ENCODE measurements at regions not wholly inside any gene's neighbourhood (a gene's known extent, or its start where the extent isn't known, plus 50 kb on each side); places are given as distances from the start of the nearest gene placed in this dataset.
"Not testable (repeated sequence)": the region's sequence is repeated elsewhere in the genome, so short reads cannot be mapped to it uniquely, and the experiment has no call there.

GRCh38 chr6:40135491-40136072 is 201.3 kb upstream of the MOCS1 start:
- DNase-seq = no peak
- Mint-ChIP-seq H3K27me3 (no peaks in the 10 kb centered on the region), H3K4me3 (no peak overlapping the region), H3K4me1 (no peaks in the 10 kb centered on the region), H3K36me3 (ENCODE audit: low read depth) (no peaks in the 10 kb centered on the region), H3K27ac (no peak overlapping the region)
- no peaks in the 10 kb centered on the region for H3K9me3 ChIP-seq (ENCODE audit: control insufficient read depth, low read length, poor library complexity, severe bottlenecking)
- no peak for ATAC-seq

GRCh38 chr6:40133981-40134380 is 199.7 kb upstream of the MOCS1 start:
- not testable (repeated sequence) for H3K27ac Mint-ChIP-seq; H3K9me3 ChIP-seq (ENCODE audit: control insufficient read depth, low read length, poor library complexity, severe bottlenecking); ATAC-seq; DNase-seq; H3K4me3 Mint-ChIP-seq; H3K4me1 Mint-ChIP-seq; H3K36me3 Mint-ChIP-seq (ENCODE audit: low read depth); H3K27me3 Mint-ChIP-seq

- no peak overlapping the region for H3K27ac Mint-ChIP-seq
- no peaks in the 10 kb centered on the region for H3K9me3 ChIP-seq (ENCODE audit: control insufficient read depth, low read length, poor library complexity, severe bottlenecking)
- DNase-seq (no peak), ATAC-seq (no peak)
- H3K27me3 Mint-ChIP-seq = no peaks in the 10 kb centered on the region
- H3K4me3 Mint-ChIP-seq = no peak overlapping the region
- no peaks in the 10 kb centered on the region for H3K36me3 Mint-ChIP-seq (ENCODE audit: low read depth)
- H3K4me1 Mint-ChIP-seq = no peaks in the 10 kb centered on the region
Measured at GRCh38 chr6:40131675-40132074, 197.4 kb upstream of the MOCS1 start.

- H3K36me3 Mint-ChIP-seq (ENCODE audit: low read depth) = no peaks in the 10 kb centered on the region
- no peak for DNase-seq
- peaks cover 6% of the 10 kb centered on the region for H3K27me3 Mint-ChIP-seq
- no peaks in the 10 kb centered on the region for H3K4me1 Mint-ChIP-seq
- H3K4me3 Mint-ChIP-seq = no peak overlapping the region
- no peak for ATAC-seq
- no peak overlapping the region for H3K27ac Mint-ChIP-seq
- H3K9me3 ChIP-seq (ENCODE audit: control insufficient read depth, low read length, poor library complexity, severe bottlenecking) = no peaks in the 10 kb centered on the region
Measured at GRCh38 chr6:40128127-40128526, 193.9 kb upstream of the MOCS1 start.

GRCh38 chr6:40125680-40126394 is 191.6 kb upstream of the MOCS1 start:
- Mint-ChIP-seq H3K27ac (no peak overlapping the region), H3K4me3 (no peak overlapping the region), H3K36me3 (ENCODE audit: low read depth) (no peaks in the 10 kb centered on the region), H3K27me3 (peaks cover 6% of the 10 kb centered on the region), H3K4me1 (no peaks in the 10 kb centered on the region)
- no peaks in the 10 kb centered on the region for H3K9me3 ChIP-seq (ENCODE audit: control insufficient read depth, low read length, poor library complexity, severe bottlenecking)
- DNase-seq = no peak
- no peak for ATAC-seq

GRCh38 chr6:40124924-40125323 is 190.7 kb upstream of the MOCS1 start:
- peaks cover 6% of the 10 kb centered on the region for H3K27me3 Mint-ChIP-seq
- ATAC-seq = no peak
- no peak overlapping the region for H3K4me3 Mint-ChIP-seq
- no peak overlapping the region for H3K27ac Mint-ChIP-seq
- H3K36me3 Mint-ChIP-seq (ENCODE audit: low read depth) = no peaks in the 10 kb centered on the region
- no peaks in the 10 kb centered on the region for H3K4me1 Mint-ChIP-seq
- no peak for DNase-seq
- H3K9me3 ChIP-seq (ENCODE audit: control insufficient read depth, low read length, poor library complexity, severe bottlenecking) = no peaks in the 10 kb centered on the region

GRCh38 chr6:40116832-40117231 is 182.6 kb upstream of the MOCS1 start:
- Mint-ChIP-seq H3K27ac (no peak overlapping the region), H3K4me1 (no peaks in the 10 kb centered on the region), H3K36me3 (ENCODE audit: low read depth) (no peaks in the 10 kb centered on the region), H3K27me3 (no peaks in the 10 kb centered on the region), H3K4me3 (no peak overlapping the region)
- DNase-seq (no peak), ATAC-seq (no peak)
- H3K9me3 ChIP-seq (ENCODE audit: control insufficient read depth, low read length, poor library complexity, severe bottlenecking) = no peaks in the 10 kb centered on the region

- no peaks in the 10 kb centered on the region for H3K36me3 Mint-ChIP-seq (ENCODE audit: low read depth)
- H3K9me3 ChIP-seq (ENCODE audit: control insufficient read depth, low read length, poor library complexity, severe bottlenecking) = no peaks in the 10 kb centered on the region
- no peaks in the 10 kb centered on the region for H3K4me1 Mint-ChIP-seq
- ATAC-seq (no peak), DNase-seq (no peak)
- no peaks in the 10 kb centered on the region for H3K27me3 Mint-ChIP-seq
- H3K4me3 Mint-ChIP-seq = no peak overlapping the region
- H3K27ac Mint-ChIP-seq = no peak overlapping the region
Measured at GRCh38 chr6:40112350-40112749, 178.1 kb upstream of the MOCS1 start.

- ATAC-seq = no peak
- no peaks in the 10 kb centered on the region for H3K4me1 Mint-ChIP-seq
- no peak for DNase-seq
- H3K27ac Mint-ChIP-seq = no peak overlapping the region
- no peaks in the 10 kb centered on the region for H3K36me3 Mint-ChIP-seq (ENCODE audit: low read depth)
- no peak overlapping the region for H3K4me3 Mint-ChIP-seq
- H3K27me3 Mint-ChIP-seq = no peaks in the 10 kb centered on the region
- no peaks in the 10 kb centered on the region for H3K9me3 ChIP-seq (ENCODE audit: control insufficient read depth, low read length, poor library complexity, severe bottlenecking)
Measured at GRCh38 chr6:40108736-40109135, 174.5 kb upstream of the MOCS1 start.

GRCh38 chr6:40106840-40107239 is 172.6 kb upstream of the MOCS1 start:
- H3K9me3 ChIP-seq (ENCODE audit: control insufficient read depth, low read length, poor library complexity, severe bottlenecking) = no peaks in the 10 kb centered on the region
- no peaks in the 10 kb centered on the region for H3K4me1 Mint-ChIP-seq
- DNase-seq (no peak), ATAC-seq (no peak)
- no peaks in the 10 kb centered on the region for H3K27me3 Mint-ChIP-seq
- no peaks in the 10 kb centered on the region for H3K36me3 Mint-ChIP-seq (ENCODE audit: low read depth)
- no peak overlapping the region for H3K4me3 Mint-ChIP-seq
- no peak overlapping the region for H3K27ac Mint-ChIP-seq

GRCh38 chr6:40098774-40099173 is 164.5 kb upstream of the MOCS1 start:
- H3K9me3 ChIP-seq (ENCODE audit: control insufficient read depth, low read length, poor library complexity, severe bottlenecking) = no peaks in the 10 kb centered on the region
- DNase-seq = no peak
- no peak overlapping the region for H3K4me3 Mint-ChIP-seq
- peaks cover 6% of the 10 kb centered on the region for H3K27me3 Mint-ChIP-seq
- no peaks in the 10 kb centered on the region for H3K4me1 Mint-ChIP-seq
- ATAC-seq = no peak
- H3K36me3 Mint-ChIP-seq (ENCODE audit: low read depth) = no peaks in the 10 kb centered on the region
- no peak overlapping the region for H3K27ac Mint-ChIP-seq

- no peaks in the 10 kb centered on the region for H3K4me1 Mint-ChIP-seq
- ATAC-seq = no peak
- H3K27ac Mint-ChIP-seq = no peak overlapping the region
- no peaks in the 10 kb centered on the region for H3K9me3 ChIP-seq (ENCODE audit: control insufficient read depth, low read length, poor library complexity, severe bottlenecking)
- H3K4me3 Mint-ChIP-seq = no peak overlapping the region
- no peaks in the 10 kb centered on the region for H3K36me3 Mint-ChIP-seq (ENCODE audit: low read depth)
- peaks cover 6% of the 10 kb centered on the region for H3K27me3 Mint-ChIP-seq
- DNase-seq = no peak
Measured at GRCh38 chr6:40097590-40097989, 163.3 kb upstream of the MOCS1 start.

GRCh38 chr6:40083141-40083920 is 149.1 kb upstream of the MOCS1 start:
- no peaks in the 10 kb centered on the region for H3K9me3 ChIP-seq (ENCODE audit: control insufficient read depth, low read length, poor library complexity, severe bottlenecking)
- DNase-seq (no peak), ATAC-seq (no peak)
- H3K27me3 Mint-ChIP-seq = peaks cover 6% of the 10 kb centered on the region
- H3K4me3 Mint-ChIP-seq = no peak overlapping the region
- no peaks in the 10 kb centered on the region for H3K4me1 Mint-ChIP-seq
- H3K36me3 Mint-ChIP-seq (ENCODE audit: low read depth) = no peaks in the 10 kb centered on the region
- H3K27ac Mint-ChIP-seq = no peak overlapping the region

Measured in T-helper 17 cell (primary cell).